HG03060 (cell line): ENCODE measurements at regions not wholly inside any gene's neighbourhood (a gene's known extent, or its start where the extent isn't known, plus 50 kb on each side); places are given as distances from the start of the nearest gene placed in this dataset.
"Not testable (repeated sequence)": the region's sequence is repeated elsewhere in the genome, so short reads cannot be mapped to it uniquely, and the experiment has no call there.

Source experiments
- ATAC-seq: cut with Tn5 transposase; IDR thresholded peaks from one replicate; pipeline ENCODE4 v1.9.1; 2021; ENCODE audit warnings: low read depth, moderate number of reproducible peaks; ENCODE audit not compliant: unreplicated experiment

DNA sequence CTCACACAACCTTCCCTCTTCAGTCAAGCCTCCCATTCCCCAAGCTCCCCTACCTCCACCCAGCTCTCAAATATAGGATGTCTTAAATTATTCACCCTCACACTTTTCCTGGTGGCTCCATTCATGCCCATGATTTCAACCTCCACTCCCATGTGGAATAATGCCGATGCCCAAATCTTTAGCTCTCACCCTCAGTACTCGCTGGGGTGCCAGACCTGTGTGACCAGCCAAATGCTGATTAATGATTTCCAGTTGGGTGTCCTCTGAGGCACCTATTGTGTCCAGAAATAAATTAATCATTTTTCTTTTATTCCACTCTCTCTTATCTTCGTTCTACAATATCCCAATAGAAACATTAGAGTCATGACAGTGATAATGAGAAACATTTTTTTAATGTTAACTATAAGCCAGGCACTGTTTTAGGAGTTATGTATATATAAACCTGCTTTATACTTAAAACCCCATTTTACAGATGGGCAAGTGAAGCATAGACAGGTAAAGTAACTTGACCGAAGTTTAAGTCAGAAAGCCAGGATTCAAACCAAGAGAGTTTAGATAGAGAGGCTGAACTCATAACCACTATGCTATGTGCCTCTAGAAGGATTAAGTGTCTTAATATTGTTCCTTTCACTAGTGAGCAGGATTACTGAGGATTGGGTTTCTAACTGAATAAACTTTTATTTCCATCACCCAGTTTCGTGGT is 209.7 kb downstream of the DUSP10 start:
- no peak for ATAC-seq

DNA sequence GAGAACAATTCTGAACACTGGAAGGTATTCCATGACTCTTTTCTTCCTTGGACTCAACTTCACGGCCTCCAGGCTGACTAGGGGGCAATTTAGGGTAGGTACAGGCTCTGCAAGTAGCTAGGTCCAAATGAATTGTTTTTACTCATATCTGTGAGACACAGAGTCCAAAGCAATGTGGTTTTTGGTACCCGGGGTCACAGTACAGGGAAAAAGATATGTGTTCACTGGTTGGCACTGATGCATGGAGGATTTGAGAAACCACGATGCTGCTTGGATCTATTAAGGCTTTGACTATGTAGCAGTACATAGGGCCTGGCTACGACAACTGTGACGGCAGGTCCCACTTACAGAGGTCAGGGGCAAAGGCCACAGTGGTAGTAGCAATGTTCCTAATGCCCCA is 200.6 kb downstream of the DUSP10 start:
- ATAC-seq = no peak

GRCh38 chr1:221543529-221544120 is 198.3 kb downstream of the DUSP10 start:
- ATAC-seq = no peak

DNA sequence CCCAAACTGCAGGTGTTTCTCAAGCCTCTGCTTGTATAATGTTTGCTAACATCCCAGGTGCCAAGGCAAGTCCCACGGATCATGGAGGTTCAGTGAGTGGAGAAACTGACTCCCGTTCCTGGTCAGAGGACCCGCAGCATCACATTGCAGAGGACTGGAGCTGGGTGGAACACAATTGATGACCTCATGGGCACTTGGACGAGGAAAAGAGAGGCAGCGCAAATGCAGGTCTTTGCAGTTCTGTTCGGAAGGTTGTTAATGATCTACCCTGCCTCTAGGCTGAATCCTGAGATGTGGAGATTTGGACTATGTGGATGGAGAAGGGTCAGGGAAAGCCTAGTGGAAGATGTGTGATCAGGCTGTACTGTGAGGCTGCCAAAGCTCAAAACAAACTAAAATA is 192.9 kb downstream of the DUSP10 start:
- ATAC-seq = no peak

DNA sequence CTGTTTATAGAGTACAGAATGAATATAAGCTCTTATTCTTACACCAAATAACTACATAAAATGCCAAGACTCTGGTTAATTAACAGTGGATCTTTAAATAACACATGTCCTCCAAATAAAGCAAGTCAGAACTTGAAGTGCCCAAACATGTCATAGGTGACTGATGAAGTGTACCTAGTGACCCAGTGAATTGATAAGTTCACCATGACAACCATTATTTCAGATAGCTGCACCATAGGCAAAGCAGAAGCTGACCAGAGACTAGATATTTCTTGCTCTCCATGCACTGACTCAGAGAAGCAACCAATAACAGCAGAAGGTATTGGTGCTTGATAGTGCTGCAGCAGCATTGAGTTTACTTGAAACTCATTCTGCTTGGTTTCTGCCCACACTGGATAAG is 192.1 kb downstream of the DUSP10 start:
- no peak for ATAC-seq

DNA sequence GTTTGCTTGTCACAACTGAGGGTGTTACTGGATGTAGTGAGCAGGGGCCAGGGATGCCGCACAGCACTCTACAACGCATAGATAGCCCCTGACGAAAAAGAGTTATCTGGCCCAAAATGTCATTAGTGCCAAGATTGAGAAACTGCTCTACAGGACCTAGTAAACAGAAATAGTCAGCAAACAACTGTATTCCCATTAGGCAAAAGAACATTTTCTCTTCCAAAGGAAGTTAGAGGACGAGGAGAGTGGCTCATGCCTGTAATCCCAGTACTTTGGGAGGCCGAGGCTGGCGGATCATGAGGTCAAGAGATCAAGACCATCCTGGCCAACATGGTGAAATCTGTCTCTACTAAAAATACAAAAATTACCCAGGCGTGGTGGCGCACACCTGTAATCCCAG is 189.1 kb downstream of the DUSP10 start:
- not testable (repeated sequence) for ATAC-seq

- no peak for ATAC-seq
These were observed 186.0 kb downstream of the DUSP10 start for GRCh38 chr1:221555689-221556433.

DNA sequence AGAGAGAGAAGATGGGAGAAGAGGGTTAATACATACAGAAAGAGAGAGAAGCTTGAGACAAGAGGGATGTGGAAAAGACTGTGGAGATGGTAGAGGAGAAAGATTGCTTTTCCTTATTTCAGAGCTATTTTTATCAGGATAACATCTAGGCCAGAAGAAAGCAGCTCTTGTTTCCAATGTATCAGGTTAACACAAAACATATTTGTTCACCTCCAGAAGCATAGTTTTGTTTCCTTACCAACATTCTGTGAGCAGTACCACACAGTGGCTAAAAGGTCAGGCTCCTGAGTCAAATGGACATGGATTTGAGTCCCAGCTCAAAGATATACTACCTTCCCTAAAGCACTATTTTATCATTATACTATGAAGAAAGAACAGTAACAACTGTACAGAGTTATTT is 185.5 kb downstream of the DUSP10 start:
- no peak for ATAC-seq

- no peak for ATAC-seq
These were observed 184.9 kb downstream of the DUSP10 start for GRCh38 chr1:221557013-221557412.

- ATAC-seq = no peak
These were observed 183.5 kb downstream of the DUSP10 start for GRCh38 chr1:221558396-221558795.

DNA sequence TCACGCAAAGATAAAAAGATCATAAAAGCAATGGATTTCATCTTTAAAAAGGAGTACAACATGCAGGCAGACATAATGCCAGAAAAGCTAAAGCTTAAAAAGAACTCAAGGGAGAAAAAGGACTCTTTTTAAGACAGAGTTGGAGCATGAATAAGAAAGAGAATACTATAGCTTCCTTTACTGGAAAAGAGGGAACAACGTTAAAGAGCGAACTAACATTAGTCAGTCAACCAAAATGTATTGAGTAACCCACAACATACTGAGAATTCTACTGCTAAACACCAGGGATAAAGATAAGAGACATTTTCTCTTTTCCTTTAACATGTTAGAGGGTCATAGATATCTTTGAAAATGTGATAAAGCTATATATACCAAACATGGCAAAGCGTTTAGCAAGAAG is 182.0 kb downstream of the DUSP10 start:
- no peak for ATAC-seq

DNA sequence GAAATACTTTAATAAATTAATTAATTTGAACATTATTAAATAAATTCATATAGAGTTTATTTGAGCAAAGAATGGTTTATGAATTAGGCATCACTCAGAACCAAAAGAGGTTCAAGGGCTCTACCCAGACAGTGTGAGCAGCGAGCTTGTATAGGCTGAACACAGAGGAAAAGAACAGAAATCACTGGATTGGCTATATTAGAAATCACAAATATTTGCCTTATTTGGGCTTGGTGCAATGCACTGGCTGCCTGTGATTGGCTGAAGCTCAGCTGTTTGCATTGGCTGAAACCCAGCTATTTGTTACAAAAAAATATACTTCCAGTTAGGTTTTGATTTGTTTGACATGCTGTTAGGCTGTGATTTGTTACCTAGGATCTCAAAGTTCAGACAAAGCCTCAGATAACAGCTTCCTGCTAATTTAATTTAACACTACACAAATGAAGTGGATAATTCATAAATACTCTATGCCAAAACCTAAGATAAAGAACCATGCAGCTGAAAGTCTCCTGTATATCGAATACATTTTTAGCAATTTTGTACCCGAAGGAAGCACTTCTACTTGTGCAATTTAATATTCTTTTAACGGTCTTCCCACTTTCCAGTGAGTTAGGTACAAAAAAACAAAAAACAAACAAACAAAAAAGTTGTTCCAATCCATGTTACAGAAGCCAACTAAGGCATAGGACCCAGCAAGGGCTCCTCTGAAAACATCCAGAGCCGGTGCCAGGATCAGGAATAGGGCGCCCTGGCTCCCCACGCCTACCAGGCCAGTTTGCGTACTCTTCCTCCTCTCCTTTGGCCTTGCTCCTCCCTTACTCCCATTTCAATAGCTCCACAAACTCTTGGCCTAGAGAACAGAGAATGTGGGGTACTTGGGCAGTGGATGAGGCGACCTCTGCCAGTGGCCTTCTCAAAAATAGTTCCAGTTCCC is 179.1 kb downstream of the DUSP10 start:
- no peak for ATAC-seq

DNA sequence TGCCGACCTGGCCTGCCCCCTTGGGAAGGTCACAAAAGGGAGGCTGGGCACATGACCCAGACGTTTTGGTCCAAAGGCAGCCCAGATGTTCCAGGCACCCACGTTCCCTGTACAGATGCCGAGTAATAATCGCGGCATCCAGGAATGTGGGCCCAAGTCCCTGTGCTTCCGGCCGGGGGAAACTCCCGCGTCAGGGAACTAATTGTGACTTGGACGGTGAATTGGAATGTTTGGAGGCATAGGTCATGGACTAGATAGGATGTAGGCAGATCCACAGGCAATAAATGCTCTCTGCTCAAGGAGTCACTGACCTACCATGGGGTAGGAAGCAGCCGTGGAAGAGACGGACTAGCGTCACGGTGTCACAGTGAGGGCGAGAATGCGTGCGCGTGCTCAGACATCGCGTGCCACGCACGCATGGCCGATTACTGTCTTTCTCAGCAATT is 178.4 kb downstream of the DUSP10 start:
- ATAC-seq = no peak

DNA sequence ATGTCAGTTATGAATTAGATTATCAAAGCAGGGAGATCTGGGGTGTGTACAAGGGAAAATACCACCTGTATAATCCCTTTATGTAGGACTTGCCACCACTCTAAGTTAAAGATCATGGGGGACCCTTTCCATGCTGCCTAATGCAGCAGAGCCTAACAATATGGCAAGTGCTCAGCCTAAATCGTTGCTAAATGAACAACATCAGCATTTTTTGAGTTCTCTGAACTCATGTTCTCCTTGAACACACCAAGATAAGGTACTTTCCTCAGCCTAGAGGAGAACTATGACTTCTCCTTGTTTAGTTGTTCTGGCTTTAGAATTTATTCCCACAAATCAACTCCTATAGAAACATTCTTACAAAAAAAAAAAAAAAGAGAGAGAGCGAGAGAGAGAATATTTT is 177.0 kb downstream of the DUSP10 start:
- ATAC-seq = no peak

GRCh38 chr1:221565711-221566110 is 176.2 kb downstream of the DUSP10 start:
- no peak for ATAC-seq

- ATAC-seq = no peak
These were observed 173.9 kb downstream of the DUSP10 start for GRCh38 chr1:221567859-221568507.

DNA sequence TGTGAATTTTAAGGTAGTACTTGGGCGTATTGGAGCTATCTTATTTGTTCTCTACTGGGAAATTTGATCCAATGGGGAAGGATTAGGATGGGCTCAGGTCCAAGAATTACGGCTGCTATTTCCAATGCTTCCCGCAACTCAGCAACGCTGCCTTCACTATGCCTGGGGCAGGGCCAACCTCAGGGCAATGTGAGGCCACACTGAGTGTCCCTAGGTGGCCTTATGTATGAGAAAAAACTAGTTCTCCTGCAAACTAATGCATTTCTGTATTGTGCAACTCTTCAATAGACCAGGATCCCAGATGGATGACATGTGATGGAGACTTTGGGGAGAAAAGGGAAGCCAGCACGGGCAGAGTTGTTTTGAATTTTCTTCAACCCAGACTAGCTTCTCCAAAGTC is 168.1 kb downstream of the DUSP10 start:
- ATAC-seq = no peak

DNA sequence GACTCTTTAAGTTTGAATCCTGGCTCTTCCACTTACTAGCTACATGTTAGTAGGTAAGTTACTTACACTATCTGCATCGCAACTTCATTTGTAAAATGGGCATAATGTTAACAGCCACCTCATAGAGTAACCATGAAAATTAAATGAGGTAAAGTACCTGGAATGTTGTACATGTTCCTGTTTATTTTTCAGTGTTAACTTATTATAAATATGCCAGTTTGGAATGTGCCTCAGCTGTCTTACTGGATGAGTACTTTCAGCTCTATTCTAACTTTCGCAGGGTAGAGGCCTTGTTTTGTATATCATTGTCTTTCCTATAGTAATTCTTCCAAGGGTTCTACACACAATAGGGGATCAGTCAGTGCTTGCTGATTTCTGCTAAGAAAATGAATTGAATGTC is 167.4 kb downstream of the DUSP10 start:
- ATAC-seq = no peak

GRCh38 chr1:221575605-221576004 is 166.3 kb downstream of the DUSP10 start:
- no peak for ATAC-seq

DNA sequence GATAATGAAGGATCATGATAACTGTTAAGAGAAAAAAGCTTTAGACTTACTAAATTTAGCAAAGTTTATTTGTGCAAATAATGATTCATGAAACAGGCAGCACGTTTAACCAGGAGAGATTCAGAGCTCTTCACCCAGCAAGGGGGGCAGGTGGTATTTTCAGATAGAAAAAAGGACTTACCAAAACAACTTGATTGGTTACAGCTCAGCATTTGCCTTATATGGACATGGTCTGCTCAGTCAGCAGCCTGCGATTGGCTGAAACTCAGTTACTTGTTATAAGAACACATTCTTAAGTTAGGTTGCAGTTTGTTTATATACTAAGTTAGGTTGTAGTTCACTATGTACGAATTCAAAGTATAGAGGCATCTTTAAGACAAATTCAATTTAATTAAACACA is 165.6 kb downstream of the DUSP10 start:
- ATAC-seq = no peak
